Muscle of leg (tissue), 3 donors: ENCODE measurements at regions not wholly inside any gene's neighbourhood (a gene's known extent, or its start where the extent isn't known, plus 50 kb on each side); places are given as distances from the start of the nearest gene placed in this dataset.
A peak's percentile ranks its signal among the peaks of the same experiment; 100 is the strongest.

Source experiments
- DNase-seq: peaks from one replicate; pipeline ENCODE4 v3.0.0; 2013
- H3K27ac ChIP-seq: one replicate; pipeline ENCODE4 v1.5.1; 2013; ENCODE audit warnings: mild to moderate bottlenecking, low read length, control low read depth
- H3K27me3 ChIP-seq: one replicate; pipeline ENCODE4 v1.6.1; 2013; ENCODE audit warnings: low read length; ENCODE audit not compliant: control insufficient read depth, insufficient read depth
- H3K36me3 ChIP-seq: one replicate; pipeline ENCODE4 v1.6.1; 2013; ENCODE audit warnings: low read length; ENCODE audit not compliant: control insufficient read depth, insufficient read depth
- H3K4me1 ChIP-seq: one replicate; pipeline ENCODE4 v1.6.1; 2013; ENCODE audit warnings: low read length; ENCODE audit not compliant: control insufficient read depth, insufficient read depth
- H3K4me3 ChIP-seq: one replicate; pipeline ENCODE4 v1.5.1; 2013; ENCODE audit warnings: low read length, control low read depth
- H3K9me3 ChIP-seq: replicated peaks from 2 replicates; pipeline ENCODE4 v1.6.1; 2013; ENCODE audit warnings: low read depth, low read length; ENCODE audit not compliant: control insufficient read depth
- WGBS: methylation state at CpG from one replicate; pipeline ENCODE4 v1.1.5; 2013; ENCODE audit warnings: missing lambda C conversion rate; ENCODE audit not compliant: insufficient coverage; 5-methylcytosine and 5-hydroxymethylcytosine counted together

DNA sequence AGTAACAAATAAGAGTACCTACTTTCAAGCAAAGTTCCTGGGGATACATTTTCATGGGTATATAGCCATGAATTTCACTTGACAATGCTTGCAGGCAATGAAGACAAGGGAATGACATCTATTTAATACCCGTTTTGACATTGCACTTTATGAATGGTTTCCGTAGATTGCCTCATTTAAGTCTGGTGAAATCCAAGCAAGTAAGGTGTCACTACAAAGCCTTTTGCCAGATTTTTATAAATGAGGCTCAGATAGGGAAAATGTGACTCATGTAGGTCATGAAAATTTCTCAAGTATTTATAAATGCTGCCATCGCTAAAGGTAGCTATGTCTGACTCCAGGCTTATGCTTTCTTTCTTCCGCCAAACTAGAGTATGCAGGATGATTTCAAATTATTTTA, 644.3 kb downstream of the CDH8 start:
- no peaks in the 10 kb centered on the region for H3K36me3 ChIP-seq
- DNase-seq: no peak
- whole genome bisulfite sequencing: 83% methylated on average over 2 of the region's 4 CpGs
- H3K27ac ChIP-seq: no peak overlapping the region
- H3K4me3 ChIP-seq: no peak overlapping the region
- H3K4me1 ChIP-seq: no peaks in the 10 kb centered on the region
- no peaks in the 10 kb centered on the region for H3K9me3 ChIP-seq
- H3K27me3 ChIP-seq: no peaks in the 10 kb centered on the region

DNA sequence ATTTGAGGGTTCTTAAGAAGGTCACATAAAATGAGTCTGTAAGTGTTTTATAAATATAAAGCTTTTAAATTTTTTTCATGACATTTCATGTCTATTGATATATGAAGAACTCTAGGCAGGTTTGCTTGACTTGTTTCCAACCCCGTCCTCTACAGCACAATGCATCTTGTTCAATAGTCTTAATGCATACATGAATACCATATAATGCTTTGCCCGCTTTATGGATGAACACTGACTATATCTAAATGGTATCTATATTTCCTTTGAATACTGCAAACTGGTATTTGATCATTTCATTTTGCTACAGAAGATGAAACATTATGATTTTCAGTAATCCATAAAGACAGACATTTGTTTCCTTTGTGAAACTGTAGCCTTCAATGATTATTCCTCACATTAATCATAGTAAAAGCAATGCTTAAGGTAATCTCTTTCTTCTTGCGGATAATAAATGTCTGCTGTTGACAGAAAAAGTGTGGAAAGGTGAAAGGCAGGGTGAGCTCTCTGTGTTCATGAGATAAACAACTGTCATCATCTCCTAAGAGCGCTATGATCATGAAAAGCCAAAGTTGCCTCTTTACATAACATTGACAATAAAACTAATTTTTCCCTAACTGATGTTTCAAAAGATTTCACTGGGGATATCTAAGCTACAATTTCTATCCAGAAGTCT, 645.1 kb downstream of the CDH8 start:
- no peaks in the 10 kb centered on the region for H3K9me3 ChIP-seq
- H3K27ac ChIP-seq: no peak overlapping the region
- WGBS: no CpG with 5 or more reads among the region's 4 CpGs
- no peak overlapping the region for H3K4me3 ChIP-seq
- no peaks in the 10 kb centered on the region for H3K36me3 ChIP-seq
- DNase-seq: no peak
- H3K4me1 ChIP-seq: no peaks in the 10 kb centered on the region
- H3K27me3 ChIP-seq: no peaks in the 10 kb centered on the region

DNA sequence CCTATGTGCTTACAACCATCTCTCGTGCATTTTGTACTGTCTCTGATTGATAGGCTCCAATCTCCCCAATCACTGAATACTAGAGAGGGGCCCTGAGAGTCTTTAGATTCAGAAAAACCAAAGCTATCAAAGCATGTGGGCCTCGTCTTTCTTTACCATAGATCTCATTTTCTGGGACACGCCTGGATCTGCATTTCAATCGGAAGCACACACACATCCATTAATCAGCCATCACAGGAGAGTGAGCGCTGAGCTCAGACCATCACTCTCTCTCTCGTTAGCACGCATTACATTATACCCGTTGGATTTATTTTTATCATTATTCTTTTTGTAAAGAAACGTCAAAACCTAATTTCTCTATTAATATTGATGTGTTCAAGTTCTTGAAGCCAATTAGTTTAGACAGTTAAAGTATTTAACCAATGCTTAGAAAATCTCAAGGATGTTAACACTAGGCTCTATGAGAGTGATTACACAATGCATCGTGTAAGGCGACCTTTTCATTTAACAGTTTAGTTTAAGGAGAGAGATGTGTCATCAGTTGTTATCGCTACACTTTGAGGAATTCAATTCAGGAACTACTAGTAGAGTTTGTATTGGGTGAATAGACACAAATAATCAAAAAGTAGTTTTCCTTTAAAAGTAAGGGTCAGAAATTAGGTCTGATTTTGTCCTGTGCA, 650.7 kb downstream of the CDH8 start:
- Histone ChIP-seq H3K27ac (no peak overlapping the region), H3K27me3 (no peaks in the 10 kb centered on the region), H3K4me3 (no peak overlapping the region), H3K9me3 (no peaks in the 10 kb centered on the region), H3K4me1 (no peaks in the 10 kb centered on the region), H3K36me3 (no peaks in the 10 kb centered on the region)
- WGBS: 84% methylated on average over 3 of the region's 12 CpGs
- DNase-seq: no peak

DNA sequence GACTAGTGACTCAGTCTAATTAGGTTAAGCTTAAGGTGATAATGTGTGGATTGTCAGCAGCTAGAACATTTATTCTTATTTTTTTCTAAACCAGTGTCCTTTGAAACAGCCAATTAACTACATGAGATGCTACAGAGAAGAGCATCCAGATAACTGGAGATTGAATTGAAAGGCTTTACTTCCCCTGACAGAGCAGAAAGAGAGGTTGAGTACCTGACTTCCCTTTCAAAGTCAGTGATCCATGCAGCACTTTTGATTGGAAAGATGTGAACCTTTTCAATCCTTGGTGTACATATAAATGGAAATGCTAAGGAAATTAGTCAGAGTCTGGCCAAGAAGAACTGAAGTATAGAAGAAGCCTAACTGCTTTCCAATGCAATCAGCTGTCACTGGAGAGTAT, 653.8 kb downstream of the CDH8 start:
- H3K4me3 ChIP-seq: no peak overlapping the region
- H3K4me1 ChIP-seq: no peaks in the 10 kb centered on the region
- H3K27ac ChIP-seq: no peak overlapping the region
- no peaks in the 10 kb centered on the region for H3K9me3 ChIP-seq
- peak; percentile 19 for DNase-seq
- no peaks in the 10 kb centered on the region for H3K27me3 ChIP-seq
- no peaks in the 10 kb centered on the region for H3K36me3 ChIP-seq

DNA sequence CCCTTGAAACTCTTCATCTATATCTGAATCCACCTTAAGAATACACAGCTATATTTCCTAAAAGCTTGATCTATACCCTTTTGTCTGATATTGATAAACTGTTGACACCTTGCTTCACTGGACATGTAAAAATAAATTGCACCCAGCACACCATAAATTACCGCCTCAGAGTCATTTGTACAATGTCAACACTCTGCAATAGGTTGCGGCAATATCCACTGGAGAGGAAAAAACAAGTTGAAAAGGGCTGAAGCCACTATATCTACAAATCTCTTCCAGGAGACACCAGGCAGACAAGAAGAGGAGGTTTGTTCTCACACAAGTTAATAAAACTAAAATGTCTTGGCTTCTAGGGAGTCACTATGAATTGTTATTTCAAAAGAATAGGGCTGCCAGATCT, 656.9 kb downstream of the CDH8 start:
- no peak for DNase-seq
- WGBS: no CpG with 5 or more reads among the region's 2 CpGs
- Histone ChIP-seq H3K27me3 (no peaks in the 10 kb centered on the region), H3K4me1 (no peaks in the 10 kb centered on the region), H3K4me3 (no peak overlapping the region), H3K36me3 (no peaks in the 10 kb centered on the region), H3K9me3 (peaks cover 3% of the 10 kb centered on the region), H3K27ac (no peak overlapping the region)

DNA sequence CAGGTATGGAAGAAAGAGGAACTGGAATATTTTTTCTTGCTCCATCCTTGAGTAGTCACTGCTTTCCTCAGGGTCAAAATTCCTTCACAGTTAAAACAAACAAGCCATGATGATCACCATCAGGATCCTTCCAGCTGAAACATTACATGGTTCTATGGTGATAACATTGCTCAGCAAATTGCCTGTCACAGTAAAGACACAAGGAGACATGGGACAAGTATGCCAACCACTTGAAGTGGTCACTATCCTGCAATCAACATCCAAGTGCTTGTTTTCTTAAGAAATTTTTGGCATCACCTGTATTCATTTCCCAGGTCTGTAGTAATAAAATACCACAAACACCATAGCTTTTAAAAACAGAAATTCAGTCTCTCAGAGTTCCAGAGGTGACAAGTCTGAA, 662.2 kb downstream of the CDH8 start:
- no peak for DNase-seq
- H3K4me1 ChIP-seq: no peaks in the 10 kb centered on the region
- peaks cover 3% of the 10 kb centered on the region for H3K9me3 ChIP-seq
- no peak overlapping the region for H3K27ac ChIP-seq
- H3K27me3 ChIP-seq: no peaks in the 10 kb centered on the region
- no peaks in the 10 kb centered on the region for H3K36me3 ChIP-seq
- H3K4me3 ChIP-seq: no peak overlapping the region

DNA sequence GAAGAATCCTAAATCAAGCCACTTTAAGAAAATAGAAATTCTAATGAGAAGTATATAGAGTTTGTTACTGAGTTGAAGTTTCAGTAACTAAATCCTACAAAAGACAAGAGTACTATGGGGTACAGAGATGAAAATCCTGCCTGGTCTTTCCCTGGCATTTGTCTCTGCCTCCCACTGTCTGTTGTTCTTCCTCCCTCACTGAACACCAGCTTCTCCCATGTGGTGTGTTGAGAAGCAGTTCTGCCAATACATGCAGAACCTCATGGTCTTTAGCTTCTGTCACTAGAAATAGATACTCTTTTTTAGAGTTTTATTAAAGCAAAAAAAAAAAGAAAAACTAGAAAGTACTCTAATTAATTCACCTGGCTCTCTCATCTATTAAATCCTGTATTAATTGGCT, 664.4 kb downstream of the CDH8 start:
- no peaks in the 10 kb centered on the region for H3K36me3 ChIP-seq
- no peaks in the 10 kb centered on the region for H3K27me3 ChIP-seq
- no peak overlapping the region for H3K4me3 ChIP-seq
- no peaks in the 10 kb centered on the region for H3K4me1 ChIP-seq
- no peak for DNase-seq
- H3K27ac ChIP-seq: no peak overlapping the region
- H3K9me3 ChIP-seq: peaks cover 3% of the 10 kb centered on the region

DNA sequence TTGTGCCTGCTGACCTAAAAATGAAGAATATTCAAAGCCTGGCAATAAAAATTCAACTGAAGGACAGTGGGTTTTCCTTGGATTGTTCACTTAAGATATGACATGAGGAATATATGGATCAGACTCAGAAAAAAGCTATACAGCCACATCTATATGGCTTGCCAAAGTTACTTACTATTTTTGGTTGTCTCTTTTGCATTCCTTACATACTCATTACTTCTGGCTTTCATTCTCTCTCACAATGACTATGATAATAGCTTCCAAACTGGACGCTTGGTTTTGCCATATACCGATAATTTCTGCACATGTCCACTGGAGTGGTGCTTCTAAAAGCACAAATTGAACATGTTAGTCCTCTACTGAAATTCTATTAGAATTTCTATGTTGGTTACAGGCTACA, 664.9 kb downstream of the CDH8 start:
- WGBS: no CpG with 5 or more reads among the region's 2 CpGs

DNA sequence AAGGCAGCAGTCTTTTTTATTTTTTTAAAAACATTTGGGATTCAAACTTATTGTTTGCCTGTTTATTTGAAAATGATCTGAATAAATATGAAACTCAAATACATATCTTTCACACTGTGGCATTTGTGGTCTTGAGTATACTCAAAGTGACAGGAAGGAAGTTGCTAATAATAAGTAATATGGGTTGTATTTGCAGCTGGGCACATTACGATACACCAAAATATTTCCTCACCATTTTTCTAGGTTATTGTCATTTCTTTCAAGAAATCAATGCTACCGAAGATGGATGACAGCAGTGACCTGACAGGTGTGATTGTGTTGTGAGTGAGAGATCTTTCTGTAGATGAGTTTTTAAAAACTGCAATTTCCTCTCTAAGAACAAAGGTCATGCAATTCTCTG, 665.7 kb downstream of the CDH8 start:
- no peak for DNase-seq
- Histone ChIP-seq H3K4me3 (no peak overlapping the region), H3K9me3 (no peaks in the 10 kb centered on the region), H3K36me3 (no peaks in the 10 kb centered on the region), H3K27me3 (no peaks in the 10 kb centered on the region), H3K4me1 (no peaks in the 10 kb centered on the region), H3K27ac (no peak overlapping the region)
- no CpG with 5 or more reads among the region's 2 CpGs for WGBS

More for the DNA sequence above, 664.9 kb downstream of the CDH8 start:
- no peak for DNase-seq
- H3K9me3 ChIP-seq: peaks cover 3% of the 10 kb centered on the region
- H3K4me1 ChIP-seq: no peaks in the 10 kb centered on the region
- no peaks in the 10 kb centered on the region for H3K27me3 ChIP-seq
- H3K36me3 ChIP-seq: no peaks in the 10 kb centered on the region
- no peak overlapping the region for H3K4me3 ChIP-seq
- no peak overlapping the region for H3K27ac ChIP-seq

DNA sequence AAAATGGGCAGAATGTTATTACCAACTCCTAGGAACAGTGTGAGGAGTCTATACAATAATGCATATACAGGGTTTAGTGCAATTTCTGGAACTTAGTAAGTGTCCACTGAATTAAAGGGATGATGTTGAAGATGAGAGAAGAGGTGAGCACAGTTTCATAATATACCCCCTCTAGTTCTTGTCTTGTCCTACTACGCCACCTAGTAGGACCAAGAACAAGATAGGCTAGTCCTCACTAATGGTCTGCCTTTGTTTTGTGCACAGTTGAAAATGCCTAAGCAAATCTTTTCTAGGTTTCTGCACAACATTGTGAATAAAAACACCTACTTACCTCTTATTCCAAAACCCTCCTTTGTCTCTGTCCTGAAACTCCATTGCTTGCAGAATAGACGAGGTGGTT, 670.2 kb downstream of the CDH8 start:
- Histone ChIP-seq H3K4me3 (no peak overlapping the region), H3K4me1 (no peaks in the 10 kb centered on the region), H3K27ac (no peak overlapping the region), H3K27me3 (no peaks in the 10 kb centered on the region), H3K9me3 (no peaks in the 10 kb centered on the region), H3K36me3 (no peaks in the 10 kb centered on the region)
- no peak for DNase-seq
- WGBS: 100% methylated on average over 1 of the region's 2 CpGs

DNA sequence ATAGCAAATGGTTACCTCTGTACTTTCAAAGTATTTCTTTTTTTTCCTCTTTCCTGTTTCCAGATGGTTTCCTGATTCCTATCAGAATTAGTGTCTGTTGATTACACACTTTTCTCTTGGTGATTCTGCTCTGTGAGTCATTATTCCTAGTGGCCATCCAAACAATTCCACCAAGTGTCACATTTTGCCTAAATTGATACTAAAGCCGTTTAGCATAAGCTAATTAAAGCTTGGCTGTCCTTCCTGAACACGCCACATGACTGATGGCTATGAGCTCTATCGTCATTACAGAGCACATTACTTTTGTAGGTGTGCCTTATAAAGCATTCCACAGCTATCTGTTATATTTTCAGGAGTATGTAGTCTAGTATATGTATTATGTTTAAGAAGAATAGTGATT, 671.2 kb downstream of the CDH8 start:
- 75% methylated on average over 2 of the region's 3 CpGs for WGBS
- no peaks in the 10 kb centered on the region for H3K9me3 ChIP-seq
- no peaks in the 10 kb centered on the region for H3K36me3 ChIP-seq
- no peaks in the 10 kb centered on the region for H3K27me3 ChIP-seq
- H3K27ac ChIP-seq: no peak overlapping the region
- no peak for DNase-seq
- H3K4me3 ChIP-seq: no peak overlapping the region
- H3K4me1 ChIP-seq: no peaks in the 10 kb centered on the region
